Amniotic epithelial cell (primary cell): ENCODE measurements at regions not wholly inside any gene's neighbourhood (a gene's known extent, or its start where the extent isn't known, plus 50 kb on each side); places are given as distances from the start of the nearest gene placed in this dataset.

ENCODE experiments used
- DNase-seq: peaks from one replicate; pipeline ENCODE4 v3.0.0-alpha.2; 2010; ENCODE audit warnings: low read depth

- no peak for DNase-seq
These were observed 82.5 kb upstream of the SORBS2 start for GRCh38 chr4:185894481-185894880.

DNA sequence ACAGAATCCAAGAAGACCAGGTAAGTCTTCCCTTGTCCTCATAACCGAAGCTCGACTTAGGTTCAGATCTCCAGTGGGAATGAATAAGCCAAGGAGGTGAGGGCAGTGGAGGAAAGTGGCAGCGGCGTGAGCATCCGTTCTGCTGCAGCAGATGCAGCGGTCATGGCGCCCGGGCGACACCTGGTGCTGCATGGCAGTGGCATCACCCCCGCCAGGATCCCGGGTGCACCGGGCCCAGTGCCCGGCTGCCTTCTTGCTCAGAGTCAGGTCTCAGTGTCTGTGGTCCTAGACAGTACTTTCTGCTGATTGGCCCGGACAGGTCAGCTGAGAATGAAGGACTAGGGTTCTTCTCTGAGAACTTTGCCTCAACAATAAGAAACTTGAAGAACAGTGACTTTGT is 83.4 kb upstream of the SORBS2 start:
- DNase-seq, result no peak

GRCh38 chr4:185895866-185896265 is 83.9 kb upstream of the SORBS2 start:
- no peak for DNase-seq

DNA sequence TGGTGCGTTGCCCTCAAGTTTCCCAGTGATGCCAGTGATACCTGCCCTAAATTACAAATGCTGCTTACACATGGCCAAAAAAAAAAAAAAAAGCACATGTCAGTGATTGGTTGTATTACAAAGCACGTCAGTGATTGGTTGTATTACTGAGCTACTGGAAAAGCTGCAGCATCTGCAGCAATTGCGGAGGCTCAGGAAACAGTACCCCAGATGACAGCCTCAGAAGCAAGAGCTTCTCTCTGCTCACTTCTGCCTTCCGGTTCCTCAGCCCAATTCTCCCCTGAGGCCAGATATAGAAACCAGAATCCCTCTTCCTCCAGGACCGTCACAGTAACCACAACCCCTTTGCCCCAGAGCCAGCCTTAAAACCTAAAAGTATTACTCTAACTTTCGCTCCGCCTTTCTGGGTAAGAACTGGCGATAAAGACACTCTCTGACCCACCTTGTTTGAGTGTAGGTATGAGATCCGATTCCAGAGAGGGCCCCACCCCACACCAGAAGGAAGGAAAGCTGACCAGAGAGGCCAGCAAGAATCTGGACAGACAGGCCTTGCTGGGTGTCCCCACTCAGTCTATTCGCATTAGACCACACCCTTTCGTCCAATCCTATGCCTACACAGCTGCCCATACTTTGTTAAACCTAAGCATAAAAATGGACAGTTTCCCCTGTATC is 85.0 kb upstream of the SORBS2 start:
- no peak for DNase-seq

DNA sequence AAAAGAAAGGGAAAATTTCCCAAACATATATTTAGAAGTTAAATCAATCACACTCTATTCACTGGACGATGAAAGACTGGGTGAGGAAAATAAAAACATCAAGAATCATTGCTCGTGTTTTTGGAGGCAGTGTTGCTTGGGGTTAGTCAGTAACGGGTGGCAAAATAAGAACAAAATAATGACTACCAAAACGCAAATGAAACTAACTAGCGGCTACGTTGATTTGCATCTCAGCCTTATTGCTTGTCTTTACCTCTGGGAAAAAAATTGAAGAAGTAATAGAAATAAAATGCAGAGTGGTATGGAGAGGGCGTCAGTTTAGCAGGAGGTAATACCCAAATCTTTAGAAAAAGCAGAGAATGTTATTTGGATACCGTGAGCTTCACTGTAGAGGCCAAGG is 86.4 kb upstream of the SORBS2 start:
- DNase-seq, result no peak

DNA sequence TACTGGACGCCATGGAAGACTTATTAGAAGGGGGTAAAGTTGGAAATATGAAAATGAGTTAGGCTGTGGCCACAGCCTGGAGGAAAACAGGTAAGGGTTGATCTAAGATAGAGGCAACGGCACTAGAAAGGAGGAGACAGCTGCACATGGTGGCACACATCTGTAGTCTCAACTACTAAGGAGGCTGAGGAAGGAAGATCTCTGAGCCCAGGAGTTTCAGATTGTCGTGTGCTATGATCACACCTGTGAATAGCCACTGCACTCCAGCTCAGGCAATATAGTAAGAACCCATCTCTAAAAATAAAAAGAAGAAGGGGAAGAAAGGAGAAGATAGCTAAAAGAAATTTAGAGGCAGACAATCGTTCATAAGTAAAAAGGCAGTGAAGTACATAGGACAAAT is 87.8 kb upstream of the SORBS2 start:
- DNase-seq, result no peak

GRCh38 chr4:185902654-185903053 is 90.7 kb upstream of the SORBS2 start:
- DNase-seq, result no peak

DNA sequence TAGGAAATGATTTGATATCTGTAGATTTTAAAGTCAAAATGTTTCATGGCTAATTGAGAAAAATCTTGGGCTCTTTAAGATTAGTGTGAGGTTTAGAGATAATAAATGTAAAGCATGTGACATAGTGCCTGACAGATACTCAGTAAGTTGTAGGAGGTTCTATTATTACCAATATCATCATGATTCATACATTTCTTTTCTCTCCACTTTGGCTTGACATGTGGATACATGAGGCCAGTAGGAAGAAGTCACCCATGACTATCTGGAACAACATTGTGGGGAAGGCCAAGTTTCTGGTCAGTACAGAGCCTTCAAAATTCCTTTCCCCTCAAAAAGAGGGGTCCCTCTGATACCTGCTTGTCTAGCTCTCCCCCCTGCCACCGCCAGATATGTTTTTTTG is 91.2 kb upstream of the SORBS2 start:
- no peak for DNase-seq

- no peak for DNase-seq
These were observed 92.4 kb upstream of the SORBS2 start for GRCh38 chr4:185904381-185904780.

DNA sequence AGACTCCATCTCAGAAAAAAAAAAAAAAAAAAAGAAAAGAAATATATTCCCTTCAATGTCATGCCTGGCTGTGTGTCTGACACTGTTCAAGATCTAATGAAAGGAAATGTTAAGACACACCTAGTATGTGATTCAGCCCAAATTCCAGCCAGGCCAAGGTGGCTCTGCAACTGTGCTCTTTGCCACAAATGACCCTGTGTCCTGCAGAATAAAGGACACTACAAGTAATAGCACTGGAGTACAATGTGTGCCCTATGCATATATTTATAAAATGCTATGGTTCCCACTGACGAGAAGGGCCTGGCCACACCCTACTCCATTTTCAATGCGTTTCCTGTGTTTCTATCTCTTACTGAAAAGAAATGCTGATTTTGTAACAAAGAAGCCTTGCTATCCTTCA is 98.0 kb upstream of the SORBS2 start:
- DNase-seq, result no peak

DNA sequence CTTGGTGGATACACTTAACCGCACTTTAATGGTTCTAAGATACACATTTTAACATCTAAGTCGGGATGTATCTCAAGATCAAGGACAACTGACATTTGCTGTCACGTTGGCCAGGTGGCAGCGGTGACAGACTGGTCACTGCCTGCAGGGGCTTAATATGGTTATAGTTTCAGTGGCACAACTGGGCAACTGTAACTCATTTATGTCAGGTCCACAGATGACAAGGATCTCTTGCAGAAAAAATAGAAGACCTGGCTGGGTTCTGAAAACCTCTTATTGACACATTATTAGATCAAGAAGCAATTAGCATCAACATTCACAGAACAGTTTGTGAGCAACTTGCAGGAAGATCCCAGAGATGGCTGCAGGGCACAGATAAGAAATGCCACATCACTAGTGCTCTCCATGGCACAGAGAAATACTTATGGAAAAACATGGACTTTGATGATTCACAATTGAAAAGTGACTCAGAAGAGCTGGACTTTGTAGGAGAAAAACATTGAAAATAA is 99.6 kb upstream of the SORBS2 start:
- no peak for DNase-seq

DNA sequence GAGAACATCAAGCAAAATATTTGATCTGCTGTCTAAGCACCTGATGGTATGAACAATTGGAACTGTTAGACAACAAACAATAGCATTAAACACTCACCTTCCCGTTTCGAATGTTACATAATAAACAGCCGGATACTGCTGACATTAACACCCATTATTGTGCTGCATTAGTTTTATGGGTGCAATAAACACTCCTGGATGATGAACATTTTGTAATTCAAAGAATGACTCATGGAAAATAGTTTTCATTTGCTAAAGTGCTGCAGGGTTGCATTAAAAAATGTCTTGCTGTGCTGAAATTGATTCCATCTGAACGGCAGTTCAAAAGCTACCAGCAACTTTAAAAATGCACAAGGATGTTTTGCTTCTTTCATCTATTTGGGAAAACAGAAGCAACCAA is 100.8 kb upstream of the SORBS2 start:
- DNase-seq, result no peak

GRCh38 chr4:185914583-185915199 is 102.7 kb upstream of the SORBS2 start:
- peak; percentile 85 for DNase-seq

- DNase-seq, result no peak
These were observed 103.3 kb upstream of the SORBS2 start for GRCh38 chr4:185915271-185915670.

DNA sequence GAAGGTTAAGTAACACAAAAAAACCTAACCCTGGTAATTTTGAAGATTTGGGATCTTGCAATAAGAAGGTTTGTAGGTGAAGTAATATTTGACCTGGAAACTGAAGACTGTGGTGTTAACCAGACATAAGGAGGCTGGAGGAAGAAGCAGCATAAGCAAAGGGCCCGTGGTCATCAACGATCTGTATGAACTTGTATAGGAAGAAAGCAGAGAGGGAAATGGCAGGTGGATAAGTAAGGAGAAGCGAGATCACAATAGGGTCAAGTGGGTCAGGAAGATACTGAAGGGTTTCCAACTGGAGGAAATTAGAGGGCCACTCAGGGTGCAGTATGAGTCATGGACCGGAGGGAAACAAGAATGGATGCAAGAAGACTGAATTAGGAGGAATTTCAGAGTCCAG is 103.8 kb upstream of the SORBS2 start:
- DNase-seq, result no peak

DNA sequence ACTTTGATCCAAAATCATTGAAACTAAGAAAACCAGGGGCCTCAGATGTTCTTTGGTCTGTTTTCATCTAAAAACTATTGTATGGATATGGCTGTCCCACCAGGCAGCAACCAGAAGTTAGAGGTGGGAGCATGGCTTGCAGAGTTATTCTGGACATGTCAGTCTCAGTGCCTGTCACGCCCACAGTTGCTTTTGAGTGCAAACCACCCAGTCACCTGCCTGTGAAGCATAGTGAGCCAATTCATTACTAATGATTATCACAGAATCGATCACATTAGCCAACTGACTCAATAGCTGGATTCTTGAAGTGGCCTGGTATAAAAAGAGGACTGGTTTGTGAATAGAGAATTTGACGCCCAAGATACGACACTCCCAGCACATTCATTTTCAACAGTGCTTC is 104.2 kb upstream of the SORBS2 start:
- DNase-seq, result no peak

- DNase-seq, result no peak
These were observed 104.7 kb upstream of the SORBS2 start for GRCh38 chr4:185916683-185917082.

- no peak for DNase-seq
These were observed 107.1 kb upstream of the SORBS2 start for GRCh38 chr4:185919107-185919506.

- no peak for DNase-seq
These were observed 108.2 kb upstream of the SORBS2 start for GRCh38 chr4:185920171-185920570.

DNA sequence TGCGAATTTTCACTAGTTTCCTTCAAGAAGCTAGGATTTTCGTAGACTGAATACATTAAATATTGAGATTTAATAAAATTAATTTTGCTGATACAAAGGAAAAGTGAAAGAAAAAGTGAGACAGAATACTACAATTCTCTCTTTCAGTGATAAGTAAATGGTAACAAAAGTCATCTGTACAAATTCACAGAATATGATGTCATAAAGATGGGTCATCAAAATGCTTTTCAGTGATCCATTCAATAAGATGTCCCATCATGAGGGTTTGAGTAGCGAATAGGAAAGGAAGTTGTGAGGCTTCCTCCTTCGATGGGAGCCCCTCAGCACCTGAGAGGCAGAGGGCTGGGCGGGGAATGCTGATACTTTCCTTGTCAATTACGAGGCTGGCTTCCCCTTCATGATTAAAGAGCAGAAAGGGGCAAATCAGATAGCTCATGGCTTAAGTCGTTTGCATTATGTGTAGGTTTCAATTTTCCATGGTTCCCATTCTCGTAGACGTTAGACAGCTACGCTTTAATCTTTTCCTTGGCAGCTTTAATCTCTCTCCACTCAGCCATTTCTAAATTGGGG is 108.8 kb upstream of the SORBS2 start:
- no peak for DNase-seq

- DNase-seq, result peak; percentile 81
These were observed 109.9 kb upstream of the SORBS2 start for GRCh38 chr4:185921583-185922555.

GRCh38 chr4:185924458-185925044 is 112.6 kb upstream of the SORBS2 start:
- no peak for DNase-seq
